Neural progenitor cell (in vitro differentiated cells): ENCODE measurements at regions not wholly inside any gene's neighbourhood (a gene's known extent, or its start where the extent isn't known, plus 50 kb on each side); places are given as distances from the start of the nearest gene placed in this dataset.

ENCODE experiments used
- CTCF ChIP-seq: fragments of 200-600 bp; sonication (generic); IDR thresholded peaks from 2 replicates; pipeline ENCODE4 v1.5.1; 2017; ENCODE audit warnings: antibody characterized with exemption, mild to moderate bottlenecking
- EZH2 ChIP-seq: fragments of 200-600 bp; sonication (generic); IDR thresholded peaks from 2 replicates; pipeline ENCODE4 v1.6.1; 2017; ENCODE audit warnings: antibody characterized with exemption, mild to moderate bottlenecking, moderate library complexity

DNA sequence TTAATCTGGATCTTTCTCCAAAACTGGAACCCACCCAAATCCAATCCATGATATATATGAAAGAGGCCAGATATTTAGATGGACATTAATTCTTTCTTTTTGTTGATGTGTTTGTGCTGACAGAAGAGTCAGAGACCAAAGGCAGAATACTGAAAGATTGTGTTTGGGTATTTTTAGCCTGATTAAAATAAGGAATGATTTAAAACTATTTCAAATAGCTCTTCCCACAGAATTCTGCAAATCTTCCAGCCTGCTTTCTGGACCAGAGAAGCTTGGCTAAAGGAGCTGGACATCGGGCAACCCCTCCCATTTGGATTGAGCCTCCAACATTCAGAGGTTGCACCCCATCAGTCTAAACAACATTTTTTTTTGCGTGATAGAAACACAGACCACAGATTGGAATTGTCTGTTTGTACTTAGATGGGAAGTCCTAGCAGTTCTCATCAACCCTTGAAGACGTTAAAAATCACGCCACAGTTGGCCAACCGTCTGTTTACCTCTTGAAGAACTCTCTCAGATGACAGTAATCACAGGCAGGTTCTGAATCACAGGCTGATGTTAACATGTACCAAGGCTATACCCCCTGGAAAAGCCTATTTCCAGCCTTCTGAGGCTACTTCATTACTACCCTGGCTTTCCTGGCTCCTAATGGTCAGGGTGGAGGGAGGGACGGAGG lies 155.2 kb upstream of the NRP1 start:
- no peak for TF ChIP-seq CTCF
- no peak for TF ChIP-seq EZH2
